HEK293 (cell line): ENCODE measurements at regions not wholly inside any gene's neighbourhood (a gene's known extent, or its start where the extent isn't known, plus 50 kb on each side); places are given as distances from the start of the nearest gene placed in this dataset.

ENCODE experiments used
- CTCF ChIP-seq: fragments of 450-650 bp; formaldehyde crosslinking; IDR thresholded peaks from 2 replicates; pipeline ENCODE4 v1.5.1; 2016; ENCODE audit warnings: missing biosample characterization, missing genetic modification characterization
- EGR2 ChIP-seq: fragments of 450-650 bp; formaldehyde crosslinking; IDR thresholded peaks from 2 replicates; pipeline ENCODE4 v1.5.1; 2016; ENCODE audit warnings: low read depth, missing biosample characterization, missing genetic modification characterization
- PBX3 ChIP-seq: sonication (generic); formaldehyde crosslinking; IDR thresholded peaks from 2 replicates; pipeline ENCODE4 v1.8.1; 2022; ENCODE audit warnings: mild to moderate bottlenecking, moderate library complexity, missing genetic modification reagents
- RBAK ChIP-seq: fragments of 450-650 bp; formaldehyde crosslinking; IDR thresholded peaks from 2 replicates; pipeline ENCODE4 v1.5.1; 2016; ENCODE audit warnings: missing biosample characterization, missing genetic modification characterization
- YY1 ChIP-seq: fragments of 450-650 bp; formaldehyde crosslinking; IDR thresholded peaks from 2 replicates; pipeline ENCODE4 v1.5.1; 2018; ENCODE audit warnings: missing biosample characterization, missing genetic modification characterization
- ZNF146 ChIP-seq: fragments of 450-650 bp; formaldehyde crosslinking; IDR thresholded peaks from 2 replicates; pipeline ENCODE4 v1.5.1; 2016; ENCODE audit warnings: missing biosample characterization, missing genetic modification characterization
- ZNF175 ChIP-seq: fragments of 450-650 bp; formaldehyde crosslinking; IDR thresholded peaks from 2 replicates; pipeline ENCODE4 v1.5.1; 2016; ENCODE audit warnings: missing biosample characterization, missing genetic modification characterization
- ZNF221 ChIP-seq: fragments of 450-650 bp; formaldehyde crosslinking; IDR thresholded peaks from 2 replicates; pipeline ENCODE4 v1.5.1; 2017; ENCODE audit warnings: missing biosample characterization, missing genetic modification characterization, borderline replicate concordance
- ZNF341 ChIP-seq: fragments of 450-650 bp; formaldehyde crosslinking; IDR thresholded peaks from 2 replicates; pipeline ENCODE4; 2016; ENCODE audit warnings: low read depth, missing biosample characterization, missing genetic modification characterization
- ZNF549 ChIP-seq: fragments of 450-650 bp; IDR thresholded peaks from 2 replicates; pipeline ENCODE4 v1.5.1; 2018; ENCODE audit warnings: missing biosample characterization, missing genetic modification characterization, mild to moderate bottlenecking, inconsistent platforms, moderate library complexity
- ZNF629 ChIP-seq: fragments of 450-650 bp; formaldehyde crosslinking; IDR thresholded peaks from 2 replicates; pipeline ENCODE4 v1.5.1; 2017; ENCODE audit warnings: missing biosample characterization, missing genetic modification characterization
- ZNF707 ChIP-seq: fragments of 450-650 bp; formaldehyde crosslinking; IDR thresholded peaks from 2 replicates; pipeline ENCODE4 v1.5.1; 2016; ENCODE audit warnings: missing biosample characterization, missing genetic modification characterization

GRCh38 chr18:27411013-27411412, 225.9 kb upstream of the CHST9 start:
- TF ChIP-seq CTCF (tag by site-specific recombination) (no peak), ZNF629 (tag by site-specific recombination) (no peak), ZNF146 (tag by site-specific recombination) (no peak), RBAK (tag by site-specific recombination) (no peak), ZNF549 (tag by site-specific recombination) (no peak), ZNF175 (tag by site-specific recombination) (no peak), ZNF221 (no peak), ZNF341 (tag by site-specific recombination) (no peak), ZNF707 (no peak), YY1 (tag by site-specific recombination) (no peak), EGR2 (tag by site-specific recombination) (no peak), PBX3 (CRISPR knock-in tag) (no peak)
